A673 (cell line): ENCODE measurements at regions not wholly inside any gene's neighbourhood (a gene's known extent, or its start where the extent isn't known, plus 50 kb on each side); places are given as distances from the start of the nearest gene placed in this dataset.

ENCODE experiments used
- BruUV-seq: library from RNA; stranded (reverse); fragments of 400-500 nt; replicated peaks from 2 replicates; lab custom pipeline; 2021; lab: Mats Ljungman, UMichigan
- CTCF ChIA-PET: fragments of 300-600 bp; sonication (Branson Sonifier 250); formaldehyde crosslinking; loops from one replicate; lab custom pipeline; 2022; ENCODE audit warnings: antibody characterized with exemption; lab: Charles Lee
- POLR2A ChIA-PET: fragments of 300-600 bp; sonication (Branson Sonifier 250); formaldehyde crosslinking; loops from one replicate; lab custom pipeline; 2022; ENCODE audit warnings: antibody characterized with exemption; ENCODE audit not compliant: low non-redundant PET; lab: Charles Lee
- DNase-seq: peaks from one replicate; pipeline ENCODE4 v3.0.0-alpha.2; 2015; ENCODE audit warnings: low spot score
- H3K27ac ChIP-seq: fragments of 200-600 bp; sonication (generic); 2 replicates; pipeline ENCODE4 v1.5.1; 2016; ENCODE audit warnings: mixed run types, low read depth, mild to moderate bottlenecking, mixed read lengths, antibody characterized with exemption, low read length; ENCODE audit not compliant: poor library complexity, severe bottlenecking
- H3K27me3 ChIP-seq: fragments of 200-600 bp; sonication (generic); replicated peaks from 2 replicates; pipeline ENCODE4 v1.6.1; 2017; ENCODE audit warnings: mixed run types, low read depth, mild to moderate bottlenecking, mixed read lengths, antibody characterized with exemption, low read length; ENCODE audit not compliant: insufficient read depth, poor library complexity
- H3K36me3 ChIP-seq: fragments of 200-600 bp; sonication (generic); 2 replicates; pipeline ENCODE4 v1.6.1; 2016; ENCODE audit warnings: mixed run types, mild to moderate bottlenecking, mixed read lengths, antibody characterized with exemption, low read length; ENCODE audit not compliant: insufficient read depth, poor library complexity, severe bottlenecking
- H3K4me1 ChIP-seq: fragments of 200-600 bp; sonication (generic); 2 replicates; pipeline ENCODE4 v1.6.1; 2017; ENCODE audit warnings: mixed run types, mild to moderate bottlenecking, mixed read lengths, antibody characterized with exemption, low read length; ENCODE audit not compliant: insufficient read depth, poor library complexity, severe bottlenecking
- H3K4me3 ChIP-seq: fragments of 200-600 bp; sonication (generic); 2 replicates; pipeline ENCODE4 v1.5.1; 2016; ENCODE audit warnings: low read depth, mixed run types, mild to moderate bottlenecking, mixed read lengths, low read length; ENCODE audit not compliant: poor library complexity, severe bottlenecking
- H3K9me3 ChIP-seq: fragments of 200-600 bp; sonication (generic); 2 replicates; pipeline ENCODE4 v1.6.1; 2016; ENCODE audit warnings: mixed run types, low read depth, mild to moderate bottlenecking, mixed read lengths, antibody characterized with exemption, low read length; ENCODE audit not compliant: poor library complexity, severe bottlenecking
- CTCF ChIP-seq: fragments of 300-800, 200-600 bp; sonication (generic); conservative IDR thresholded peaks from 2 replicates; pipeline ENCODE4 v1.5.1; 2017; ENCODE audit warnings: low read depth, mild to moderate bottlenecking, antibody characterized with exemption, low read length, moderate library complexity, mixed read lengths
- EZH2 ChIP-seq: fragments of 200-600 bp; sonication (generic); IDR thresholded peaks from 2 replicates; pipeline ENCODE4 v1.6.1; 2017; ENCODE audit warnings: borderline replicate concordance, low read depth, mild to moderate bottlenecking, mixed read lengths, antibody characterized with exemption, low read length; ENCODE audit not compliant: poor library complexity, severe bottlenecking
- intact Hi-C: fragments of 100-400 bp; cut with micrococcal nuclease; formaldehyde crosslinking; loops from one replicate; pipeline ENCODE4 v1.10.0; 2022; ENCODE audit not compliant: unreplicated experiment

- Histone ChIP-seq H3K27me3 (no peaks in the 10 kb centered on the region), H3K4me1 (no peaks in the 10 kb centered on the region), H3K27ac (no peak overlapping the region), H3K9me3 (no peaks in the 10 kb centered on the region), H3K4me3 (no peak overlapping the region), H3K36me3 (no peaks in the 10 kb centered on the region)
- intact Hi-C loops: no loop called here
- DNase-seq: no peak
- ChIA-PET CTCF (no interaction called here), POLR2A (no interaction called here)
- TF ChIP-seq EZH2 (no peak), CTCF (no peak)
- BruUV-seq: no TSS peak
These were observed 258.1 kb upstream of the PTCHD4 start for GRCh38 chr6:48369100-48369499.

- BruUV-seq: no TSS peak
- Histone ChIP-seq H3K36me3 (no peaks in the 10 kb centered on the region), H3K27me3 (no peaks in the 10 kb centered on the region), H3K4me1 (peaks cover 13% of the 10 kb centered on the region), H3K27ac (no peak overlapping the region), H3K4me3 (no peak overlapping the region), H3K9me3 (no peaks in the 10 kb centered on the region)
- TF ChIP-seq CTCF (no peak), EZH2 (no peak)
- POLR2A ChIA-PET: no interaction called here
- CTCF ChIA-PET: no interaction called here
- DNase-seq: no peak
- intact Hi-C loops: no loop called here
These were observed 214.7 kb upstream of the PTCHD4 start for GRCh38 chr6:48325701-48326100.

- TF ChIP-seq EZH2 (no peak), CTCF (no peak)
- no peaks in the 10 kb centered on the region for H3K9me3 ChIP-seq
- intact Hi-C loops: no loop called here
- H3K27ac ChIP-seq: no peak overlapping the region
- H3K4me3 ChIP-seq: no peak overlapping the region
- POLR2A ChIA-PET: interaction anchor here (0.5 kb wide), 1 partner anchor 23 kb away, joined by 3 read pairs; no protein-coding TSS in a partner anchor
- no peaks in the 10 kb centered on the region for H3K36me3 ChIP-seq
- H3K4me1 ChIP-seq: peaks cover 4% of the 10 kb centered on the region
- CTCF ChIA-PET: no interaction called here
- no peaks in the 10 kb centered on the region for H3K27me3 ChIP-seq
- DNase-seq: no peak
- no TSS peak for BruUV-seq
These were observed 207.7 kb upstream of the PTCHD4 start for GRCh38 chr6:48318670-48319069.
